ENCODE measurements at regions not wholly inside any gene's neighbourhood (a gene's known extent, or its start where the extent isn't known, plus 50 kb on each side); places are given as distances from the start of the nearest gene placed in this dataset.

GRCh38 chr6:14333556-14334305 is 216.2 kb downstream of the CD83 start:
- DNase-seq, result no peak

GRCh38 chr6:14335071-14335470 is 217.5 kb downstream of the CD83 start:
- DNase-seq, result no peak

- DNase-seq, result no peak
These were observed 219.6 kb downstream of the CD83 start for GRCh38 chr6:14337152-14337551.

- no peak for DNase-seq
These were observed 221.6 kb downstream of the CD83 start for GRCh38 chr6:14339172-14339571.

GRCh38 chr6:14339711-14340584 is 222.4 kb downstream of the CD83 start:
- DNase-seq, result no peak

- no peak for DNase-seq
These were observed 226.9 kb downstream of the CD83 start for GRCh38 chr6:14344486-14344885.

- DNase-seq, result no peak
These were observed 230.8 kb downstream of the CD83 start for GRCh38 chr6:14348389-14348788.

GRCh38 chr6:14349507-14349906 is 231.9 kb downstream of the CD83 start:
- DNase-seq, result no peak

- DNase-seq, result no peak
These were observed 232.6 kb downstream of the CD83 start for GRCh38 chr6:14350210-14350609.

GRCh38 chr6:14353281-14353680 is 235.7 kb downstream of the CD83 start:
- DNase-seq, result no peak

GRCh38 chr6:14353798-14354197 is 236.2 kb downstream of the CD83 start:
- DNase-seq, result no peak

- DNase-seq, result no peak
These were observed 237.5 kb downstream of the CD83 start for GRCh38 chr6:14354919-14355572.

- DNase-seq, result no peak
These were observed 241.9 kb downstream of the CD83 start for GRCh38 chr6:14359438-14359837.

GRCh38 chr6:14360565-14360964 is 243.0 kb downstream of the CD83 start:
- no peak for DNase-seq

- DNase-seq, result no peak
These were observed 243.7 kb downstream of the CD83 start for GRCh38 chr6:14361297-14361696.

GRCh38 chr6:14361956-14362587 is 244.5 kb downstream of the CD83 start:
- no peak for DNase-seq

- DNase-seq, result no peak
These were observed 246.8 kb downstream of the CD83 start for GRCh38 chr6:14364370-14364769.

GRCh38 chr6:14365393-14365792 is 247.8 kb downstream of the CD83 start:
- no peak for DNase-seq

GRCh38 chr6:14366315-14366714 is 248.7 kb downstream of the CD83 start:
- no peak for DNase-seq

- DNase-seq, result no peak
These were observed 249.3 kb downstream of the CD83 start for GRCh38 chr6:14366872-14367271.

GRCh38 chr6:14367296-14367695 is 249.7 kb downstream of the CD83 start:
- no peak for DNase-seq

- DNase-seq, result no peak
These were observed 252.1 kb downstream of the CD83 start for GRCh38 chr6:14369717-14370116.

GRCh38 chr6:14371530-14371929 is 254.0 kb downstream of the CD83 start:
- DNase-seq, result no peak
